GM12874 (cell line): ENCODE measurements at regions not wholly inside any gene's neighbourhood (a gene's known extent, or its start where the extent isn't known, plus 50 kb on each side); places are given as distances from the start of the nearest gene placed in this dataset.

ENCODE experiments used
- TF ChIP-seq, protein P1 (sequence below): IDR thresholded peaks from 2 replicates; pipeline ENCODE4 v1.5.1; 2011; ENCODE audit warnings: low read depth, mild to moderate bottlenecking, control low read depth, low read length, moderate library complexity; ENCODE audit not compliant: insufficient read depth

DNA sequence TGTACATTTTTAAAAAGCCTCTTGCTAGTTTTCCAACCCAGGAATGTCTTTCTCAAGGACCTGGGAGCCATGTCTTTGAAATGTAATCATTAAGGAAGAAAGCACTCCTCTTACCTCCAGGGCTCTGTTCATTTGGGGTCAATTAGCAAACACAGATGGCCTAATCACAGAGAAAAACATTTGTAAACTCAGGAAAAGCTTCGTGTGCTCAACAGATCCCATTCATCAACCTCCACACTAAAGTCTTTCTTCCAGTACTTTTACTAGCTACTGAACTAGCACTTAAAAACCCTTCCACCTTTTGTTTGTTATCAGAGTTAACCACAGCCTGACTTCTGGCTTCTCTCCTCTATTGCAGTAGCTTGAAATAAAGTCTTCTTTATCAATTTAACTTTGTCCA is 441.4 kb downstream of the PCDH20 start:
- TF ChIP-seq, protein P1, sequence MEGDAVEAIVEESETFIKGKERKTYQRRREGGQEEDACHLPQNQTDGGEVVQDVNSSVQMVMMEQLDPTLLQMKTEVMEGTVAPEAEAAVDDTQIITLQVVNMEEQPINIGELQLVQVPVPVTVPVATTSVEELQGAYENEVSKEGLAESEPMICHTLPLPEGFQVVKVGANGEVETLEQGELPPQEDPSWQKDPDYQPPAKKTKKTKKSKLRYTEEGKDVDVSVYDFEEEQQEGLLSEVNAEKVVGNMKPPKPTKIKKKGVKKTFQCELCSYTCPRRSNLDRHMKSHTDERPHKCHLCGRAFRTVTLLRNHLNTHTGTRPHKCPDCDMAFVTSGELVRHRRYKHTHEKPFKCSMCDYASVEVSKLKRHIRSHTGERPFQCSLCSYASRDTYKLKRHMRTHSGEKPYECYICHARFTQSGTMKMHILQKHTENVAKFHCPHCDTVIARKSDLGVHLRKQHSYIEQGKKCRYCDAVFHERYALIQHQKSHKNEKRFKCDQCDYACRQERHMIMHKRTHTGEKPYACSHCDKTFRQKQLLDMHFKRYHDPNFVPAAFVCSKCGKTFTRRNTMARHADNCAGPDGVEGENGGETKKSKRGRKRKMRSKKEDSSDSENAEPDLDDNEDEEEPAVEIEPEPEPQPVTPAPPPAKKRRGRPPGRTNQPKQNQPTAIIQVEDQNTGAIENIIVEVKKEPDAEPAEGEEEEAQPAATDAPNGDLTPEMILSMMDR, result no peak

DNA sequence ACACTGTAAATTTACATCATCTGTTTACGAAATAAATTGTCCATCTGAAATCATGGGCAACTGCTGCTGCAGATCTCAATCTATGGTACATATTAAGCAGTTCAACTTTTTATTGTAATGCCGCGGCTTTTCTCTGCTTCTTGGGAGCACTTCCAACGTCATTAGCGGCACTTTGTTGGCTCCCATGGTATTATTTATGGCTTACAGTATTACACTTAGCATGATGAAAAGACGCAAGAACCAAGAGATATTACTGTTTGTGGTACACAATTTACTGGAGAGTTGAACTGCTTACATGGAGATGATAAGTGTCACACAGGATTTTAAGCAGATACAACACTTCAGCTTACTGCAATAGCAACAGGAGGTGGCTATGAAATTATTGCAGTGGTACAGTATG is 442.1 kb downstream of the PCDH20 start:
- TF ChIP-seq, protein P1, result no peak

DNA sequence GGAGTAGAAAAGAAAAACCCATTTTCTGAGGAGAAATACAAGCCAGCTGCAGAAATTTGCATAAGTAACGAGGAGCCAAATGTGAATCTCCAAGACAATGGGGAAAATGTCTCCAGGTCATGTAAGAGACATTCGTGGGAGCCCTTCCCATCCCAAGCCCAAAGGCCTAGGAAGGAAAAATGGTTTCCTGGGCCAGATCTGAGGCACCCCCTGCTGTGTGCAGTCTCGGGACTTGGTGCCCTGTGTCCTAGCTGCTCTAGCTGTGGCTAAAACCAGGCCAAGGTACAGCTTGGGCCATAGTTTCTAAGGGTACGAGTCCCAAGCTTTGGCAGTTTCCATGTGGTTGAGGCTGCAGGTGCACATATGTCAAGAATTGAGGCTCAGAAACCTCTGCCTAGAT is 444.9 kb downstream of the PCDH20 start:
- TF ChIP-seq, protein P1, result no peak

DNA sequence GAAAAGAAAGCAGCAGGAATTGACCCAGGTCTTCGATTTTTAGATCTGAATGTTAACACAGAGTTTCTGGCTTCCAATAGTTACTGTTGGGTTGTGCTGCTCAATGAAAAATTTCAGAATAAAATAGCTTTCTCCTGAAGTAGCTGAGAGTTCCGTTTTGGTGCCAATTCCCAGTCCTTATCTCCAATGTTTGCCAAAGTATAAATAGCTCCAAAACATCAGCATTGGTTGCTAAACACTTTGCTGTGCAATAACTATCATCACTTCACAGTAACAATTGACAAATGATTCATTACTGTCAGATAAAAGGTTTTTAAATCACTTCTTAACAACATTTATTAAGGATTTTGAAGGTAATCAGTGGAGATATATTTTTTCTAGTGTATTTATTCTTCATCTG is 446.0 kb downstream of the PCDH20 start:
- TF ChIP-seq, protein P1, result no peak

DNA sequence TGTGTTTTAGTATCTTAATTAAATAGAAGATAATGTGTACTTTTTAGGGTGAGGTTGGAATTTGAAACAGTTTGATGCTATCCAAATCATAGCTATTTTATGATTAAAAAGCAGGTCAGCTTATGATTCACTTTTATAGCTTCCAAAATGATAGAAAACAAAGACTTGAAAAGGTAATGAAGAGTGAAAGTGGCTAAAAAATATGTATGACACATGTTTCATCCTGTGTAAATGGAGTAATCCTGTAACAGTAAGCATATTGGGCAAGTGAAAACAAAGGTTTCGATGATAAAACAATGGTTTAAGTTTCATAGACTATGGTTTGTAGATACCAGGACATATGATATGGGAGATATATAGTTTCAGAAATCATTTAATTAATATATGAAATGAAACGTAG is 456.2 kb downstream of the PCDH20 start:
- TF ChIP-seq, protein P1, result no peak

DNA sequence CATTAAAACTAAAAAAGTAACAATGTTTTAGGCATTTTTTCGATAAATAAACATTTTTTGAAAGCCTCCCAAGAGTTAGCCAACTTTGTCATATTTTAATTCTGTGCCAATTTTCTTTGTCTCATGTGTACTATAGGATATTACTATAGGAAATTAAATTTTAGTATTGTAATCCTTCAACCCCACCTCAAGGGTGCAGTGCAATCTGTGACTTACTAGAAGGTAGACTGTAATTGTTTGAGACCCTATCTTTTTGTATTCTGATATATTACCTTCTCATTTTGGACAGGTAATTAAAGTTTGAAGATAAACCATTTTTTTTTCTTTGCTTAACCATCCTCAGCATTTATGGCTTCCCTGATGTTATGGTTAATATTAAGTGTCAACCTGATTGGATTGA is 457.8 kb downstream of the PCDH20 start:
- TF ChIP-seq, protein P1, result no peak

DNA sequence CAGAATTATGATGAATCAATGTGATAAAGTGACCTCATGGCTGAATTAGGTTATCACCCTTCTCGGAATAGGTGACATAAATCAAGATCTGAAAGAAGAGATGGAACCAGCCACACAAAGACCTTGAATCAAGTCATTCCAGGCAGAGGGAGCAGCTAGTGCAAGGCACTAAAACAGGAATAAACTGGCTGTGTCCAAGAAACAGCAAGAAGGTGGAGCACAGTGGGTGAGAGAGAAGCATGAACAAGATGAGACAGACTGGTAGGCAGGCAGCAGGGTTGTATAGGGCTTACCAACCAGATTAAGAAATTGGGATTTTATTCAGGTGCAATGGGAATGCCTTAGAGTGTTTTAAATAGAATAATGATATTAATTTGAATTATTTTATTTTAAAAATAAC is 470.3 kb downstream of the PCDH20 start:
- TF ChIP-seq, protein P1, result no peak

DNA sequence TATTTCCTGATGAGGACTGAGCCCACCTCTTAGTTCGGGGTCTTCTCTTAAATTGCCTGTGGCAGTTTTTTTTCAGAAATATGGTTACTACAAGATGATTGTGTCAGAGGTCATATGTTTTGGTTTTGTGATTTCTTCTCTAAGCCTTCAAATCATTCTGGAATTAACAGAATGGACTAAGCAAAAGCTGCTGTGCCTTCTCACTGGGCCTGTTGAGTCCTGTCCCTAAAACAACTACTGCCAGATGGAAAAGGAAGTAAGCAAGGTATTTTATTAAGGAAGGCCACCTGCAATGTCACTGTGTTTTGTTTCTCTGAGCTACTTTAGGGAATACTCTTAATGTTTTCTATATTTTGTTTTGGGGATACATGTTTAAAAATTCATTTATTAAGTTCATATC is 470.8 kb downstream of the PCDH20 start:
- TF ChIP-seq, protein P1, result no peak
